ENCODE measurements at regions not wholly inside any gene's neighbourhood (a gene's known extent, or its start where the extent isn't known, plus 50 kb on each side); places are given as distances from the start of the nearest gene placed in this dataset.

DNA sequence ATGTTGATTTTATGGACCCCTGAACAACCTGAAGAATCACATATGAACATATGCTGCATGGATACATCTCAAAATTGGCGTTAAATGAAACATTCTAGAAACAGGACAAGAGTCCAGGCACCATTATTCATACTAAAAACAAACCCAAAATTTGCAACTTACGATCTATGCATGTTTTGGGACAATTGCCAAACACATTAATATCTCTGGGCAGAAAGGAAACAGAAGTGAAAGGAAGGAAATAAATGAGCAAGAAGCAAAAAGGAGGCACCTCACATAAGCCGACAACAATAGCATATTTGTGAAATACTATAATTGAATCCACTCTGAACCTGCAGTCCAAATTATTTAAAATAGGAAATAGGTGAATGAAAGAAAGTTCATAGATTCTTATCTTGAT is 1505.3 kb downstream of the AACS start:
- DNase-seq (ENCODE audit: low read depth), result no peak

DNA sequence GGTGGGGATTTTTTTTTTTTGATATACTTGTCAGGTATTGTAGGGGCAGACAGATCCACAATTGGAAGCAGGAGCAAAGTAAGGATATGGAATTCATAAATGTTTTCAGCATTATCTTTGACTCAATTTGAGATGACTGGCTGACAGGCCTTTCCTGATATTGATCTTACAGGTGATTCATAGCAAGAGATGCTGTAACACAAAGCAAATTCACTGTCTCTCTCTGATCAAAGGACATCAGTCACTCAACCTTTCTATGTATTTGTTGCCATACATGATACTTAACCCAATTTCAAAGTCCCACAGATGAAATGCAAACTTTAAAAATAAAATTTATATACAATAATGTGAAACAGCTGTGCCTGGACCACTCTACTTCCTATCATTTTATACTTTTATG is 1506.9 kb downstream of the AACS start:
- no peak for DNase-seq (ENCODE audit: low read depth)

DNA sequence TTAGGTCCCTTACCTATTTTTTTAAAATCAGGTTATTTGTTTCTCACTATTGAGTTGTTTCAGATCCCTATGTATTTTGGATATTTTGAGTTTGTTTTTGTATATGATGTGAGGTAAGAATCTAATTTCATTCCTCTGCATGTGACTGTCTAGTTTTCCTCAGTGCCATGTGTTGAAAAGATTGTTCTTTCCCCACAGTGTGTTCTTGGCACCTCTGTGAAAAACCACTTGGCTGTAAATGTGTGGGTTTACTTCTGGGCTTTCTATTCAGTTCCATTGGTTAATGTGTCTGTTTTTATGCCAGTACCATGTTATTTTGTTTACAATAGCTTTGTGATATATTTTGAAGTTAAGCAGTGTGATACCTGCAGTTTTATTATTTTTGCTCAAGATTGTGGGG is 1516.4 kb downstream of the AACS start:
- DNase-seq (ENCODE audit: low read depth), result no peak

DNA sequence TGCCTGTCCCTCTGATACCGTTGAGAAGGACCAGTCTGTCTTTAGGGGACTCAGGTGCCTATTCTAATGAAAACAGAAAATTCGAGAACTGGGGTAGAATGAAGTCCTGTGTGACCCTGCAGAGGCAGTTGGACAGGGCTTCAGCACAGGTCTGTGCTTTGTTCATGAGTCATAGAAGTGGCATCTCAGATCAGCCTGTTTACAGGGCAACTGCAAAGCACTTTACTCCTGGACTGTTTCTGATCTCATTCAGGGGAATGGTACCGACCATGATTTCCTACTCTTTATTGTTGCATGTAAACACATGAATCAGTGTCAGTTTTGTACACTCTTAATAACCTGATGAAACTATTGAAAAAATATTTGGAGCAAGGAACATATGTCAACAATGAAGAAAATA is 1517.0 kb downstream of the AACS start:
- DNase-seq (ENCODE audit: low read depth), result no peak

DNA sequence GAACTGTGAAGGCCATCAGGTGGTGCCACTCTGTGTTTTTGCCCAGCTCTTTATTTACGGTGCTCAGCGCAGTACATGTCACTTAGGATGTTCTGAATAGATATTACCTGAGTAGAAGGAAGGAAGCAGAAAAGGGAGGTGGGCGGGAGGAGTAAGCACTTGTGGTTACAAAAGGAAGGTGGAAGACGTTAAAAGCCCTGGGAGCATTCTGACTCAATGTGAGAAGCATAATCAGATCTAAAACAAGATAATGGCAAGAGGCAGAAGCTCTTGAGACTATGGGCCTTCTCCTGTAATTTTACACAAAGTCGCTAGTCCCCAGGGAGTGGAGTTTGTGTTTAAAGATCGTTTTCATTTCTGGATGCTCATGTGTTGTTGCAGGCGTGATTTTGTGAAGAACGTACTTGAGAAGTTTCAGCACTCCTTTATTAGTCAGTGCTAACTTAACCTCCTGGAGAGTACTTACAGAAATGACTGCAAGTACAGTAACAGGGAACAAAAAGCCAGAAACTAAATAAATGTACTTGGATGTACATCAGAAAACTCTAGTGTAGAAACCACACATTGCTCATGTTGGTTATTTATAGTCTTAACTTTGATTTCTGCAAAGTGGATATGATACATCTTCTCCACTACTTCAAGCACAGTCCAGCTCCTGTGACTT is 1523.5 kb downstream of the AACS start:
- DNase-seq (ENCODE audit: low read depth), result no peak

DNA sequence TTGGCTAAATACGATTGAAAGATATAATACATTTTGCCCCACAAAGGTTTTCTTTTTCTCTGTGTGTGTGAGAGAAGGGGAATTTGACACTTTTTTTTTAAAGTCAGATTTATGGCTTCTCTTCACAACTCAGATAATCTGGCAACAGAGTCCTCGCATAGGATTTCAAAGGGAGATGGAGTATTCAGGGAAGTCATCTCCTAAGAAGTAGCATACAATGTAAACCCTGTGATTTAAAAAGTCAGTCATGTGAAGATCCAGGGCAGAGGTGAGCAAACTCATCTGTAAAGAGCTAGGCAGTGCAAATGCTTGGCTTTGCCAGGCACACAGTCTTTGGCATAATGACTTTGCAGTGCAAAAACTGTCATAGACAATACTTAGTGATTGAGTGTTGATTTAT is 1526.3 kb downstream of the AACS start:
- DNase-seq (ENCODE audit: low read depth), result no peak

DNA sequence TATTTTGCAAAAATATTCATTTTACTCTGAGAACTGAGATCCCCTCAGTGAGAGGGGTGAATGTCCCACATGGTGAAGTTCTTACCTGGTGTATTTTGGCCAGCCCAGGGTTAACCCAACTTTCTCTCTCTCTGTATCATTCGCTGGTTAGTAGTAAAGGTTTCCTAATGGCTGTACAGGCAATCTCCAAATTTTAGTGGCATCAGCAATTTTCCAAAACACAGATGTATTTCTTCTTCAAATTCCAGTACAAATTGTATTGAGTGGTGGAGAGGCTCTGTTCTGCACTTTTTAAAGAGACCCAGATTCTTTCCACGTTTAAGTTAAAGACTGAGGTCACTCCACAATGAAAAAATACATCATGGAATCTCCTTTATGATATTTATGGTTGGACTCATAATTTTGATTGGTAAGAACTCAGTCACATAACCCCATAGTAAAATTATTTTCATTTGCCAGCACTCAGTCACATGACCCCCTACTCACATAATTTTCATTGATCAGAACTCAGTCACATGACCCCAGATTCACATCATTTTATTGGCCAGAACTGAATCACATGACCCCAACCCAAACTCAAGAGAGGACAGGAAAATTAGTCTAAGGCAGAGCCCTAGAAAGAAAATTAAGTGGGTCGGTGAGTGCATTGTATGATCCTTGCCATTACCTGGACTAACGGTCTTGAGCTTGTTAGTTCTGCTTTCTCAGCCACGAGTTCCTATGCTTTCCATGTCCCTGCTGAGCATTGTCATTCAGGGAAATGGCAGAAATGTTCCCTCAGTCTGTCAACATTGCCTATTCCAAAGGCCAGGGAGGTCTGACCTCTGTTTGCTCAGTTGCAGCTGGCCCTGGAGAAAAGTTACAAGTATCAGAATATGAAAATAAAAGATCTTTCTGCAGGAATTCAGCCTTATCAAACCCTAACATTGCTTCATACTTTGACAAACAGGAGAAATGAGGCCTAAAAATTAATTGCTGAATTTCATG is 1536.2 kb downstream of the AACS start:
- DNase-seq (ENCODE audit: low read depth), result no peak

DNA sequence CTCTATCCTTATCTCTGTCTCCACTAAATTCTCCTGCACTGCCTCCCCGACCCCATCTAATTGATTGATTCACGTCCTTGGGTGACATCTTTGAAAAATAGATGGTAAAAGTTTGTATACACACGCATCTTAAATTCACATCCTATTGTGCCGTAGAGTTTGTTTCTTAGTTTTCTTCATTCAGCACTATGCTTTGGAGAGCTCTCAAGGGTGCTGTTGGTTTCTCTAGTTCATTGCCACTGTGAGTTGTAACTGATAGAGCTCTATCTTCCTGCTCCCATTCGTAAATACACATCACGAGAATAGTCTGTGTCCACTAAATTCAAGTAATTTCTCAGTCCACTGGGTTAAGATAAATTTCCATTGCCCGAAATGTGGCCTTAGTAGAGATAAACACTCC is 1537.4 kb downstream of the AACS start:
- no peak for DNase-seq (ENCODE audit: low read depth)

DNA sequence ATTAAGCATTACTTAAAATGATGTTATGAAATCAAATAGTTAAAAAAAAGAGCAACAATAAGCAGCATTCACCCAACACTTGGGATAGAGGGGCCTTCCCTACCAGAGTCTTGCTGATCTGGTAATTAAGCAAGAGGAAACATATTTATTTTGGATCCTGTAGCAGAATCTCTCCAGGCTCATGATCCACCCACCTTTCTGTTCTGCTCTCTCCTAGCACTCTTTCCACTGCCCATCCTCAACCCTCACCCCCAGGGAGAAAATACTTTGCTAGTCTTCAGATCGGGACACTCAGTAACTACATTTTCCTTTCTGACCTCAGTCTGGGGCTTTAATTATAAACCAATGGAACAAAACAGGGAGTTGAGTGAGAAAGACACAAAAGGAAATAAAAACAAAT is 1541.9 kb downstream of the AACS start:
- DNase-seq (ENCODE audit: low read depth), result no peak

DNA sequence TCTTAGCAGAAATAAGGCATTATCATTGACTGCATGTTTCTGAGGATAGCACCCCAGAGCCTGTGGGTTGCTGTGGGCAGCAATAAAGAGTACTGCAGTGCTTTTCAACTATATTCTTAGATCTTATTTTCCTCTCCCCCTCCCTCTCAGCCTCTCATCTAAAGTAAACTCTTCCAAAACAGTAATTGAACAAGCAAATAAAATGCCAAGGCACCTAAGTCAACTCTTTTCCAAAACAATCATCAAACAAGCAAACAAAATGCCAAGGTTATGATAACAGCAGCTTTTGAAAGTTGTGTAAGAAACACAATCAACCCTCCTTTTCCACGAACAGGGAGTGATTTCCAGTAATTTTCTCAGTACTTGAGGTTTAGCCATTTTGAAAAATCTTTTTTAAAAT is 1542.6 kb downstream of the AACS start:
- DNase-seq (ENCODE audit: low read depth), result no peak

DNA sequence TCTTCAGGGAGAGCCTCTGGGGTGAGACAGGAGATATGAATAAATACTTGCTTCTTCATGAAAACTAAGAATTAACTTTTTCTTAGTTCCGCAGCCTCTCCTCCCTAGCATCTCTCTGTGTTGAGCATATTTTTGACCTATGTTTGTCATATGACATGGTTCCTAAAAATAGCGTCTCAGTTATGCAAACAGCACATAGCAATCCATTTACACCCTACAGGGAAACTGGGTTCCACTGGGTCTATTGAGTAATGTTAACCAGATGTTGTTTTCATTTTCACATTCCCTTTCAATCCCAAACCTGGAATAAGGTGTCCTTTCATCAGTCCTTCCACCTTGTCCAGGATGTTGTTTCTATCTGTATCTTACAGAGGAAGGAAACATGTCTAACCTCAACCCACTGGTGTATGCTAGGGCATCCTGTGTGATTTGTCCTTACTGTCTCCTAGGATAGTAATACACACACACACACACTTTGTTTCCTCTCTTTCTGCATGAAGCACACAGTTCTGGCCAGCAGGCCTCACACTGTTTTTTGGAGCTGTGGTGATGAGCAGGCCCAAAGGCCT is 1543.5 kb downstream of the AACS start:
- DNase-seq (ENCODE audit: low read depth), result no peak

DNA sequence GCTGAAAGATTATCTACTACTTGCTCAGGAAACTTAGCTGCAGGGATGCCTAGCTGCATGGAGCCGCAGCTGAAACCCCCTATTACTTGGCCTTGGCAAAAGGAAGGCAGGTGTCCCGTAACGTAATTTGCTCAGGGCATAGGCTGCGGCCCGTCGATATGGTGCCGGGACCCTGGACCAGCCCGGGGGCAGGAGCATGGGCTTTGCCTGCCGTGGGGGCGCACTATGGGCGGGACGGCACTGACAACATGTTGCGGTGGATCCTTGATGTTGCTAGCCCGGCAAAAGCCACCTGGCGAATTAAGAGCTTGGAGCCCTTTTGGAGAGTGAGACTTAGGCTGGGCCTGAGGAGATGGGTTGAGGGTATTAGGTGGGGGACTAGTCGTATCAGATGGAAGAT is 1551.2 kb downstream of the AACS start:
- DNase-seq (ENCODE audit: low read depth), result no peak

DNA sequence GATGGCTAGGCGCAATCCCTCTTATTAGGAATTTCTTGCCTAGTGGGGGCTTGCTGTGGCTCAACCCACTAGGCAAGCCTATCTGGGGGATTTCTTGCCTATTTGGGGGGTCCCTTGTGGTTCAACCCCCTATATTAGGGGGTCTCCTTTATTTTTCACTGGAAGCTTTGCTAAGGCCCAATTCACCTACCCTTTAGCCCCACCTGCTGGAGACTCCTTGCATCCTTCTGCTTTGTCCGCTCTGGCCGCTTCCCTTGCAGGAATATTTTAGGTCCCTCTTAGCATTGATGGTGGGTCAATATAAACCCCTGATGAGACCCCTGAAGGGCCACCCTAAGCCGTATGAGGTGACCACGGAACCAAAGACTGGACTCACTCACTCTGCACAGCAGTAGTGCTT is 1552.1 kb downstream of the AACS start:
- DNase-seq (ENCODE audit: low read depth), result no peak

DNA sequence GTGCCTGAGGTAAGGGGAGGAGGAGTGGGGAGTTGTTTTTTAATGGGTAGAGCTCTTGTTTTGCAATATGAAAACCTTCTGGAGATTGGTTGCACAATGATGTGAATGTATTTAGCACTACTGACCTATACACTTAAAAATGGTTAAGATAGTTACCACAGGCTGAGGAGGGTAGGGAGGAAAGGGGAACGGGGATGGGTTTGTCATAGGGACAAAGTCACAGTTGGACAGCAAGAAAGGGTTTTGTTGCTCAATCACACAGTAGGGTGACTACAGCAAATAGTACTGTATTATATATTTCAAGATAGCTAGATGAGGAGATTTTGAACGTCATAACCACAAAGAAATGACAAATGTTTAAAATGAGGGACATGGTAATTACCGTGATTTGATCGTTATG is 1562.4 kb downstream of the AACS start:
- no peak for DNase-seq (ENCODE audit: low read depth)

DNA sequence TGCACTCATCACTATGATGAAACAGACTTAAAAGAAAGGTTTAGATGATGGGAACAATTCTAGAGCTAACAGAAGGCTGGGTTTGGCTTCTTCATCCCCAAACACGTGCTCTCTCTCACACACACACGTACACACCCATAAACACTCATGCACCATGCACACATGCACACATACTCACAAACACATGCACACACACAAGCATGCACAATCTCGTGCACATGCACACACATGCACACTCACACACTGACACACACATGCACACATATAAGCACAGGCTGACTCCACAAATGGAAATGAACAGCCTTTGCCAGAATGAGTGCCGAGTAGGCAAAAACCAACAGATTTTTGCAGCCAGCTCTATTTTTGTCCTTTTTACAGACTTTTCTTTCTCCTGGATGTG is 1571.6 kb downstream of the AACS start:
- DNase-seq (ENCODE audit: low read depth), result no peak

DNA sequence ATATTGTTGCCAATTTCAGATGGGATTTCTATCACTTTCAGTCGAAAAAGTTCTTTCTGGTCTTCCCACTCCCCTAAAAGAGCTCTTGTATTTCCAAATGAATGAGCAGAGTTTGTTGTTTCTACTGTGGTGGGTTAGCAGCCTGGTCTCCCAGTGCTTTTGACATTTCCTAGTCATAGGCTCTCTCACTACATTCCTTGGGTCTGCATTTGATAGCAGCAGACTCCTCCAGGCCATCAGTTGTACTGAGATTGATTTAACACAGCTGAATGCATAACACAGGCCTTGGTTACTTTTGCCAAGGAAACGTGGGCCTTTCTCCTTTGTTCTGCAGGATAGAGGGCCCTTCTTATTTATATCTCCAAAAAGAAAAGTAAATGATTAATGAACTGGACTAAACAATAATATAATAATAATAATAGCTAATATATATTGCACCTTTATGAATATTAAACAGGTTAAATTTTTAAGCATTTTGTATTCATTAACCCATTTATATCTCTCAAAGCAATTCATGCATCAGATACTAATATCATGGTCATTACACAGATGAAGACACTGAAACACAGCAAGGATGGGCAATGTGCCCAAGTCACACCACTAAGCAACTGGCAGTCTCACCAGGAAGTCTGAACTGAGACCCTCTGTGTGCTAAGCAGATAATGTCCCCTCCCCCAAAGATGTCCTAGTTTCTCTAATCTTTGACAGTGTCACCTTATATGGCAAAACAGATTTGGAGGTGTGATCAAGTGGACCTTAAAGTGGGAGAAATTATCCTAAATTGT is 1579.2 kb downstream of the AACS start:
- DNase-seq (ENCODE audit: low read depth), result no peak

DNA sequence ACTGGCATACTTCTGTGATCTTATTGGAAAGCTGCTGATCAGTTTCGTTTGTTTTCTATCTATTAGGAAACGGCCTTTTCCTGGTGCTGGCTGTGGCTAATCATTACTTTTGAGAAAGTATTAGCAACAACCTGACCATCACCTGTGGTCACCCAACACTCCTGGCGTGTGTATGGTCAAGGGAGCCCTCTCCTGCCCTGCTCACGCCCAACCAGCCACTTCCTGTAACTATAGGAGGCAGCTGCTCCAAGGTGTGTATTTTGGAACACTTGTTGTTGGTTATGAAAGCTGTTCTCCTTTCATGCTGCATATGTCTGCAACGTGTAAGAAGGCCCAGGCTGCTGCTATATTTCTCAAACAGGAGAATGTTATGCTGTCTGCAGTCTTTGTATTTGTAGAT is 1582.8 kb downstream of the AACS start:
- no peak for DNase-seq (ENCODE audit: low read depth)

DNA sequence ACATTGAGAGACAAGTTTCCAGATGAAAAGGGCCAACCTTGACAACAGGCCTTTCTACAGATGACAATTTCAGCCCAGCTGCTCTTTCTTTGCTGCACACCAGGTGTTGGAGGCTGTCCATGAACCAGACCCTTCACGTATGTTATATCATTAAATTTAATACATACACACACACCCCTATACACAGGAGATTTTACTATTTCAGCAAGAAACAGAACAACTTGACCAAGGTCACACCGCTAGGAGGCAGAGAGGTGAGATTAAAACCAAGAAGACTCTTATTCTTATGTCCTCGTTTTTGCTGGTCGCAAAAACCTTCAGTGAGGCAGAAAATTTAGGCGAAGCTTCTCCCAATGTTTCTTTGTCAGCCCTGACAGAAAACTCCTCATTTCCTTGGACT is 1585.9 kb downstream of the AACS start:
- no peak for DNase-seq (ENCODE audit: low read depth)

DNA sequence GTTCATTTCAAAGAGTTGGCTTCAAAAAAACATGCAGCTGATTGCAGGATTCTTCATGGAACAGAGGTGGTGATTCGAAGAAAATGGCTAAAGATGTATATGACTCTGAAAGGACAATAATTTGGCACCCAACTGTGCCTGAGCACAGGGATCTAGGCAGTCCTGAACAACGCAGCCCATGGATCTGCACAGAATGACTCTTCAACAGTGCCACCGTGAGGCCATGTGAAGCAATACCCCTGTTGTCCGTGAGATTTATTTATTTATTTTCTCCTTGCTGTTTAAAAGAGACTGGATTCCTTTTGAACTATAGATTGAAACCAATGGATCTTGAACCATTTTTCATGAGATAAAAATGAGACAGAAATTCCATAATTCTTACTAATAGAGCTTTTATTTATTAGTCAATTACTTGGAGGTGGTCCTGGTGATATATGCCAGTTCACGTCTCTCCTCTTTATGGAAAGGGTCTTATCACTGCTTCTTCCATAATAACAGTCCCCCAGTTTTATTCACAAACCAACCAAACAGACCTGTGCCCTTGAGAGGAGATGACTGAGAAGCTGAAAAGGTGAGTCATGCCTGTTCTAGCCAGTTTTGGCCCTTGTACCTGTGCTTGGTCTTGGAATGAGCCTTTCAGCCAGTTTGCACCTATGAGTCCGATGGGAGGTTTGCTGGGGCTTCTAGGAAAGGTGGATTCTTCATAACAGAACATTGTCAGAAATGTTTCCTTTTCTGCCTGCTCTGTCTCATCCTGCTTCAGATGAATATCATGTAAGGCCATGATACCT is 1598.3 kb downstream of the AACS start:
- no peak for DNase-seq (ENCODE audit: low read depth)

DNA sequence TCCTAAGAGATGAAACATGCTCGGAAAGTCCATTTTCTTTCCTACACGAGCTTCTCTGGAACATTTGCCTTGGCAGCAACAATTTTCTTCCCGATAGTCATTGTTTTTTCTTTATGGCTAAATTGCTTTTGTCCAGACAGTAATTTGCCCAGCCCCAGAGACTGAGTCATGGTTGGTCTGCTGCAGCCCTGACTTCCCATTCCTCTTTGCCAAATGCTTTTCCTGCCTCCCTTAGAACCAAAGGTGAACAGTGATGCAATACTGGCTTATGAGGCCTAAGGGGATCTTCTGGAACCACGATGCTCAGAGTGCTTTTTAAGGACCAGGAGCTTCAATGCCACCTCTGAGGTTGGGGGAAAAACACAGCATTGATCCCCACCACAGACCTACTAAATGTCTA is 1599.6 kb upstream of the TMEM132C start:
- no peak for DNase-seq (ENCODE audit: low read depth)

DNA sequence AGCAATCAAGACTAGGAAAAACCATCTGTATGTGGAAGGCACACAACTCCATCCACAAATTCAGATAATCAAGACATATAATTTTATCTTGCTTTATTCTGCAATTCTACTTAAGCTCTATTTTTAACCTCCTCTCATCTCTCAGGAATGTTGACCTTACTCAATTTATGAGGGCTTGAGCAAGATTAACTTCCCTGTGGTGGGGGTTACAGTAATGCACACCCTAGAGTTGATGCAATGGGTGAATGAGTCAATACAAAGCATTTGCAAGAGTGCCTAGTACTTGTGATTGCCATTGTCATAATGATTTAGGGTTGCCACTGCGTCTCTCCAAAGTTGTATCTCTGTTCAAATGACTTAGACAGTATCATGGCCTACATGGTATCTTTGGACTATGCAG is 1598.4 kb upstream of the TMEM132C start:
- no peak for DNase-seq (ENCODE audit: low read depth)
